Memory B cell (primary cell): ENCODE measurements at regions not wholly inside any gene's neighbourhood (a gene's known extent, or its start where the extent isn't known, plus 50 kb on each side); places are given as distances from the start of the nearest gene placed in this dataset.

Experiments used
- ATAC-seq: fragments of 150-1000 bp; cut with Tn5 transposase; 2 replicates; pipeline ENCODE4 v1.10.0; 2021; ENCODE audit warnings: low read depth, mild to moderate bottlenecking, moderate library complexity
- DNase-seq, 2 donors: peaks; one replicate each; pipeline ENCODE4 v3.0.0; 2022; ENCODE audit warnings: low spot score in 2 of 2
- H3K27ac Mint-ChIP-seq: one replicate; pipeline ENCODE4 v1.8.0; 2022; ENCODE audit warnings: mild to moderate bottlenecking, moderate library complexity, mixed read lengths
- H3K27me3 Mint-ChIP-seq: one replicate; pipeline ENCODE4 v1.8.0; 2022; ENCODE audit warnings: mixed read lengths
- H3K36me3 Mint-ChIP-seq: one replicate; pipeline ENCODE4 v1.8.0; 2022; ENCODE audit warnings: mild to moderate bottlenecking, mixed read lengths
- H3K4me1 Mint-ChIP-seq: one replicate; pipeline ENCODE4 v1.8.0; 2022; ENCODE audit warnings: mixed read lengths
- H3K4me3 Mint-ChIP-seq: one replicate; pipeline ENCODE4 v1.8.0; 2022; ENCODE audit warnings: mild to moderate bottlenecking, moderate library complexity, mixed read lengths
- H3K9me3 Mint-ChIP-seq: one replicate; pipeline ENCODE4 v1.8.0; 2022; ENCODE audit warnings: mixed read lengths

DNA sequence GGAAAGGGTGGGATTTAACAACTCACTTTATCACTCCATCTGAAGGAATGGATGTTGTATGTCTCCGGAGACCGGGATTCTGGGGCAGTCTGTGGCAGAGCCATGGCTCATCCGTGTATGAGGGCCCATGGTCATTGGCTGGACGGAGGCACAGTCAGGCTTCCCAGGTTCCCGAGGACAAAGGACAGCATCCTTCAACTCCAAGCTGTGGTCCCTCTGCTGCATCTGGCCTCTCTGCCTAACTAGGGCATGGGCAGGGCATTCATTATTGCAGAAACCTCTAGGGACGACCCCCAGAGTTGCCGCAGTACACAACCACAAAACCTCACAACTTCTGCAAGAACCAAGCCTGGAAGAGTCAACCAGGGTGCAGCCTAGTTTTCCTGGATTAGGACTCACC lies 525.2 kb downstream of the GLRX3 start:
- ATAC-seq = no peak
- no peaks in the 10 kb centered on the region for H3K36me3 Mint-ChIP-seq
- no peak for DNase-seq
- H3K4me1 Mint-ChIP-seq = no peaks in the 10 kb centered on the region
- no peak overlapping the region for H3K4me3 Mint-ChIP-seq
- peaks cover 4% of the 10 kb centered on the region for H3K9me3 Mint-ChIP-seq
- no peak overlapping the region for H3K27ac Mint-ChIP-seq
- H3K27me3 Mint-ChIP-seq = no peaks in the 10 kb centered on the region

DNA sequence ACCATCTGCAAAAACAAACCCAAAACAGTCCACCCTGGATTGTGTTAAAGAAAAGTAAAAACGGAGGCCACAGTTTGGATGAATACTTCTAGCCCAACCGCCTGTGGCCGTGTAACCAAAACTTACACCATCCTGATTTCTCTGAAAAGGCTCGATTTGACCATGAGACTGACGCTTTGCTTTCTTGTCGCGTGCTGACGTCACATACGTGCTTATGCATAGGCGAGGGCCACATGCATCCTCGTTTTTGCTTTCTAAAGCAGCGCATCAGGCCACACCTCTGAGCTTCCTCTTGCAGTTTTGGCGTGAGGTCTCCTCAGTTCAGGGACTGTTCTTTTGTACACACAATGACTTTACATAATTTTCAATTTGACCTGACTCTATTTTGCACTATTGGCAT lies 526.6 kb downstream of the GLRX3 start:
- no peak for ATAC-seq
- Mint-ChIP-seq H3K9me3 (peaks cover 4% of the 10 kb centered on the region), H3K36me3 (no peaks in the 10 kb centered on the region), H3K27me3 (no peaks in the 10 kb centered on the region), H3K4me3 (no peak overlapping the region), H3K27ac (no peak overlapping the region), H3K4me1 (no peaks in the 10 kb centered on the region)
- no peak for DNase-seq

DNA sequence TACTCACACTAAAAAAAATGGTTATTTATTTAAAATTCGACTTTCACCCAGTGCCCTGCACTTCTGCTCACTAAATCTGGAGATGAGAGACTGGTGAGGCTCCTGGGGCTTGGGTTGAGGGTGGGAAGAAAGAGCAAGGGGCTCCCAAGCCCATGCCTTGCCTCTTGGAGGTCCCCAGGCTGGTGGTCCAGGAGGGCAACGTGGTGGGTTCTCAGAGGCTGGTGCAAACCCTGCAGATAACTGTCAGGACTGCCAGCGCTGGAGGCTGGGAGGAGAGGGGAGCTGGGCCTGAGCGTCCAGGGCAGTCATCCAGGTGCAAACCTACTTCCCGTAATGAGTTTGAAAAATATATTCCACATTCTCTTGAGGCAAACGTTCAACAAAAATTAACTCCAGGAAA lies 528.3 kb downstream of the GLRX3 start:
- DNase-seq (no peak), ATAC-seq (no peak)
- no peaks in the 10 kb centered on the region for H3K36me3 Mint-ChIP-seq
- H3K4me1 Mint-ChIP-seq = no peaks in the 10 kb centered on the region
- H3K9me3 Mint-ChIP-seq = peaks cover 1% of the 10 kb centered on the region
- H3K4me3 Mint-ChIP-seq = no peak overlapping the region
- no peak overlapping the region for H3K27ac Mint-ChIP-seq
- H3K27me3 Mint-ChIP-seq = no peaks in the 10 kb centered on the region

DNA sequence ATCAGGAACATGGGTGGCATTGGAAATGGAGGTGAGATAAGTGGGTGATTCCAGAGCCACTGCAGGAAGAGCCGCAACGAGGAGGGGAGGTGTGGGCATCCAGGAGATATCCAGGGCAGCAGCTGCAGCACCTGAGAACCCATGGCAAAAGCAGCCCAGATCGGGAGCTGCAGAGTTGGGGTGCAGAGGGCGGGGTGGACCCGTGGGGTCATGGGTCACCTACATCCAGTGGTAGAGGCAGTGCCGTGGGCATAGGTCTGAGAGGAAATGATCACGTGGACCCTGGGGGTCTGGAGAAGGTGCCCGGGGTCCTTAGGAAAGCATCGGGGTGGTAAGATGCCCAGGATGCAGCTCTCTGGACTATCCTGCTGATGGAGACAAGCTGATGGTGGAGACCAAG lies 530.0 kb downstream of the GLRX3 start:
- Mint-ChIP-seq H3K4me3 (no peak overlapping the region), H3K27me3 (no peaks in the 10 kb centered on the region), H3K9me3 (peaks cover 1% of the 10 kb centered on the region), H3K27ac (no peak overlapping the region), H3K36me3 (no peaks in the 10 kb centered on the region), H3K4me1 (no peaks in the 10 kb centered on the region)
- DNase-seq = no peak
- no peak for ATAC-seq

DNA sequence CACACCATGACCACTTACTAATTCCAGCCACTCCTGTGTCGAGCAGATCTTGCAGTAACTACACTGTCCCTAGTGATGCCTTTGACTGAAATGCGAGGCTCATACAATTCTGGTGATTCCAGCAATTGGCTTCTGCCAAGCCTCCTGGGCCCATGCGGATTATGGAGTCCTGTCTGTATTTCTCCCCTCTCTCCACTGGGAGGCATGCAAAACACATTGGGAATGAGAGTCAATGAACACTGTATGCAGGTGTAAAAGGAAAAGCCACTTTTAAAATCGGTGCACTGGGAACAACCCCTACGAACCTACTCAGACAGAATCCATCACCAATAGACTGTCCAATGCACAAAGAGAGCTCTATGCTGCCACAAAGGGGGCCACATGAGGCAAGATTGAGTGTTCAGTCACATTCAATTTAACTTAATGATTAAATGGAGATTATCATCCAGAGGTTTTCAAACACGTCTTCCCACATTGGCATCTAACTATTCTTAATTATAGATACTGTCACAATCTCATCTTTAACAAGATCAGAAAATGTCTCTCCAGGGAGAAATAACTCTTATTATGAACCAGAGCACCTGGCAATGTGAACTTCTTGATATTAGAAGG lies 550.6 kb downstream of the GLRX3 start:
- DNase-seq = no peak
- Mint-ChIP-seq H3K36me3 (no peaks in the 10 kb centered on the region), H3K4me3 (no peak overlapping the region), H3K9me3 (peaks cover 3% of the 10 kb centered on the region), H3K27ac (no peak overlapping the region), H3K4me1 (no peaks in the 10 kb centered on the region), H3K27me3 (no peaks in the 10 kb centered on the region)
- no peak for ATAC-seq

DNA sequence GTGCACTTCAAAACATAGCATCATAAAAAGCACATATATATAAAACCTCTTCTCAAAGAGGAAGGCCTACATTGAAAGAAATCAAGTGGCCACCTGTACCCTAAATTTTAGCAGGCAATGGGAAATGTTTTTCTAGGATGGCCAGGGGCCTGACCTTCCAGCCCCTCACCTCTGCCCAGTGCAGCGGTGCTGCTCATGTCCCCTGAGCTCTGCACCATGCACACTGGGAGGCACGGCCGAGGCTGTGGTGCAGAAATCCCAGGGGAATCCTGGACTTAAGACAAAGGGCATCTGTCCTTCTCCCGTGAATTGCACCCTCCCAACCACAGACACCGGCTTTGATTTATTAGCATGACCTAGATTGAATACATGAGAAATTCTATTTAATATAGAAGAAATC lies 551.4 kb downstream of the GLRX3 start:
- Mint-ChIP-seq H3K4me1 (no peaks in the 10 kb centered on the region), H3K27me3 (no peaks in the 10 kb centered on the region), H3K4me3 (no peak overlapping the region), H3K27ac (no peak overlapping the region), H3K36me3 (no peaks in the 10 kb centered on the region), H3K9me3 (peaks cover 3% of the 10 kb centered on the region)
- ATAC-seq = no peak
- DNase-seq = no peak

DNA sequence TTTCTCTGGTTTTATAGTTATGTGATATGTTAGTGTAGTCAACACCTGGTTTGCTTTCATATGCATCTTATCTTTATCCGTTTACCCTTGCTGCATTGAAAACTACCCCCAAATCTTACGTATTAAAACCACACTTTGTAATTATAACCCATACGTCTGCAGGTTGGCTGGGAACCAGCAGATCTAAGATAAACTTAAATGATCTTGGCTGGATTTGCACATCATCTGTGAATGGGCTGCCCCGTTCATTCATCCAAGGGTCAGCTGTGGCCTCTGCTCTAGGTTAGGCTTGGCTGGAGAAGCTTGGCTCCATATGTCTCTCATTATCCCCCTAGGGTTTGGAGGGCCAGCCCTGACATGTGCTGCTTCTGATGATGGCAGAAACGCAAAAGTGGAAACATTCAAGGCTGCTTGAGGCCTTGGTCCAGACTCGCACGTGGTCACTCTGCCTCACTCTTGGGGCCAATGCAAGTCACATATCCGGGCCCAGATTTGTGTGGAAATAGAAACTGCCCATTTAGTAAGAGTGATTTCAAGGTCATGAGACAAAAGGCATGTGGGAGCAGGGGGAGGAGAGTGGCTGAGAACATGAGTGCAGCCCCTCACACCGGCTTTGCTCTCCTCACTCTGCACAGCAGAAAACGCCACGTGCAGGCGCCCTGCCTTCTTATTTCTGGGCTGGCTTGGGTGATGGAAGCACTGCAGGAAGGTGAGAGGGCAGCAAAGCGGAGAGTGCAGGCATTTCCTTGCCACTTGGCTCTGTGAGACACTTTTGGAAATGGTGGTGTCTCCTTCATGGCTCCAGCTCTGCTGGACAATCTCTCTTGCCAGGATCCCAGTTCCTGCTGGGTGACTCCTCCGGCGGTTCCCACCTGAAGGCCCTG lies 553.8 kb downstream of the GLRX3 start:
- no peak overlapping the region for H3K27ac Mint-ChIP-seq
- no peaks in the 10 kb centered on the region for H3K36me3 Mint-ChIP-seq
- no peaks in the 10 kb centered on the region for H3K27me3 Mint-ChIP-seq
- H3K4me3 Mint-ChIP-seq = no peak overlapping the region
- ATAC-seq = no peak
- no peaks in the 10 kb centered on the region for H3K4me1 Mint-ChIP-seq
- no peak for DNase-seq
- no peaks in the 10 kb centered on the region for H3K9me3 Mint-ChIP-seq

DNA sequence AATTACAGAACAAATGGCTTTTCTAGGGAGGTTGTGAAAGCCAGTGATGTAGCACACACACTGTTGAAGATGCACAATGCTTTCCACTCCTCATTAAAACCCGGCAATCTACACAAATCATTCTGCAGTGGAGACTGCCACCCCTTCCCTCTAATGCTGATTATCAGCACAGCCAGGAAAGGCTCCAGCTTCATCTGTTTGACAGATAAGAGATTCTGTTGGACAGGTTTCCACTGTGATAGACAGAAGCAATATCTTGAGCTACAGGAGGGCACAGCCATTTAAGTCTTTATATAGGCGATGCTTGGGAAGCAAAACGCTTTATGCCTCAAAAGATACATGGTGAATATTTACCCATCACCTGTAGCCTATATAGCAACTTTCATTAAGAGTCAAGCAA lies 555.6 kb downstream of the GLRX3 start:
- Mint-ChIP-seq H3K27me3 (no peaks in the 10 kb centered on the region), H3K4me3 (no peak overlapping the region), H3K9me3 (no peaks in the 10 kb centered on the region), H3K36me3 (no peaks in the 10 kb centered on the region), H3K27ac (no peak overlapping the region), H3K4me1 (no peaks in the 10 kb centered on the region)
- ATAC-seq = no peak
- no peak for DNase-seq

DNA sequence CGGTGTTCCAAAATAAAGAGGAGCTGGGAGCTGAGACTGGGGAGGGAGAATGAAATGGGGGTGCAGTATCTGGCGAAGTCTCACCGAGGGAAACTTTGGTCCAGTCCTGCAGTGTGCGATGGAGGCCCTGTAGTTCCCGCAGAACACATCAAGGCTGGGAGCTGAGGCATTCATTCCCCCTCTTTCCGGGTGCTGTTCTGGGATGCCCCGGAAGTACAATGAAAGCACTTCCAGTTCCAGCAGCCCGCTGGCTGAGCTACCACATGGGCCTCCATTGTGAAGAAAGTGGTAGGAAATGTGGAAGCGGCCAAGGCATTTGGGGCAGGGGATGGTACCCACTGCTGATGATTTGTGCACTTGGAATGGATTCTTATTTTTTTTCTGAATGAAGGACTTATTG lies 560.7 kb downstream of the GLRX3 start:
- peaks cover 1% of the 10 kb centered on the region for H3K9me3 Mint-ChIP-seq
- H3K36me3 Mint-ChIP-seq = no peaks in the 10 kb centered on the region
- no peak overlapping the region for H3K4me3 Mint-ChIP-seq
- ATAC-seq = no peak
- DNase-seq = no peak
- H3K4me1 Mint-ChIP-seq = no peaks in the 10 kb centered on the region
- no peaks in the 10 kb centered on the region for H3K27me3 Mint-ChIP-seq
- no peak overlapping the region for H3K27ac Mint-ChIP-seq

DNA sequence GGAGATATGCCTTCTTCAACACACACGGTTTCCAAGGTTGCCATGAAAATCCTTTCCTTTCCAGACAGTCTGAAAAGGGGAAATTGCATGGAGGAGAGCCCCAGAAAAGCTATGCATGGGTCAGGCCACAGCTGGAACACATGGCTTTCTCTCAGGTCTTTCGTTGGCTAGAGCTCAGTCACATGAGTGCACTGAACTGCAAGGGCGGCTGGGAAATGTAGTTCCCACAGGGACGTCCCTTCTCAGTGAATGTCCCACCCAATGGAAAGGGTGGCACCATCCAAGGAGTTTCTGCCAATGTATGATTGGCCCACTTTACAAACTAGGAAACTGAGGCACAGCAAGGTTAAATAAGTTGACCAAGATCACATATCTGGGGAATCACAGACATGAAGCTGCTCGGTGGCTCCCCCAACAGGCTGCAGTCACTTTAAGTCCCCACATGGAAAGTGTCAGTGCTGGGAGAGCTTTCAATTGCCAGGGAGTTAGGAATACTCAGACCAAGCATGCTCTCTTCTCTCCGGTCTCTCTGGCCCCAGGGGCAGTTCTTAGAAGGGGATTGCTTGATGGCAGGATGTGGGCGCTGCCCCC lies 571.3 kb downstream of the GLRX3 start:
- H3K9me3 Mint-ChIP-seq = peaks cover 4% of the 10 kb centered on the region
- H3K36me3 Mint-ChIP-seq = no peaks in the 10 kb centered on the region
- ATAC-seq = no peak
- no peak overlapping the region for H3K4me3 Mint-ChIP-seq
- no peaks in the 10 kb centered on the region for H3K27me3 Mint-ChIP-seq
- H3K4me1 Mint-ChIP-seq = no peaks in the 10 kb centered on the region
- no peak overlapping the region for H3K27ac Mint-ChIP-seq
- no peak for DNase-seq

DNA sequence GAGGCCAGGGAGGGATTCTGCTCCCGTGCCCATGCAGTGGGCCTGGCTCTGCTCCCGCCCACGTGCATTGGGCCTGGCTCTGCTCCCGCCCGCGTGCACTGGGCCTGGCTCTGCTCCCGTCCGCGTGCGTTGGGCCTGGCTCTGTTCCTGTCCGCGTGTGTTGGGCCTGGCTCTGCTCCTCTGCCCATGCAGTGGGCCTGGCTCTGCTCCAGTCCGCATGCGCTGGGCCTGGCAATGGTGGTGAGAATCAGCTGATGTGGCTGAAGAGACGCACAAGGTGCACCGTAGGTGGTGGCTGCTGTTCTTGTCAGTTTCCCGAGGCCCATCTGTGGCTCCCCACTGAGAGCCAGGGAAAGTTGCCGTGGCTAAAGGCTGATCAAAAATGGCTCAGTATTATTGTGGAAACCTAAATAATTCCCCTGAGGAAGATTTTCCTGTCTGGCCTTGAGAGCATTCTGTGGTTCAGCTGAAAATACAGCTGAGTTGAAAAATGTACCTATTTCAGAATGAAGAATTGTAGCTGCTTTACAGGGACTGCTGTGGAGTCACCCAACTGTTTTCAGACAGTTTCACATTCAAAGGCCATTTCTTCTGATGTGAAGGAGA lies 572.4 kb downstream of the GLRX3 start:
- DNase-seq (no peak), ATAC-seq (no peak)
- H3K27ac Mint-ChIP-seq = no peak overlapping the region
- H3K27me3 Mint-ChIP-seq = no peaks in the 10 kb centered on the region
- no peak overlapping the region for H3K4me3 Mint-ChIP-seq
- no peaks in the 10 kb centered on the region for H3K36me3 Mint-ChIP-seq
- H3K9me3 Mint-ChIP-seq = peaks cover 4% of the 10 kb centered on the region
- no peaks in the 10 kb centered on the region for H3K4me1 Mint-ChIP-seq

DNA sequence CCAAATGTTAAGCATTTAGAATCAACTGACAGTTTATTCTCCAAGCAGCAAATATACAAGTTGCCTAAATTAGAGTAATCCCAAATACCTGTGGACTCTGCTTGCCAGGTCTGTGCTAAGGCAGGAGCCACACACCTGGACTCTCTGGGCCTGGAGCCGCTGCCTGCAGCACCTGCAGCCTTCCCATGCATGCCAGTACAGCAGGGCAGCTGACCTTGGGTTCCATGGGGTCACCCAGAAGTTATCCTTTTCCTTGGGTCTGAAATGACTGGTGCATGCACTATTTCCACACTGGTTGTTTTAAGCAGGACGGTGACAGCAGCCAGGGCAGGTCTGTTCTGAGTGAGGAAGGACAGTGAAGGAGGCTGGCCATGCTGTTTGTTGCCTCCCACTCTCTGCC lies 573.2 kb downstream of the GLRX3 start:
- ATAC-seq (no peak), DNase-seq (no peak)
- no peak overlapping the region for H3K27ac Mint-ChIP-seq
- H3K9me3 Mint-ChIP-seq = peaks cover 4% of the 10 kb centered on the region
- no peaks in the 10 kb centered on the region for H3K27me3 Mint-ChIP-seq
- H3K36me3 Mint-ChIP-seq = no peaks in the 10 kb centered on the region
- no peak overlapping the region for H3K4me3 Mint-ChIP-seq
- H3K4me1 Mint-ChIP-seq = no peaks in the 10 kb centered on the region

DNA sequence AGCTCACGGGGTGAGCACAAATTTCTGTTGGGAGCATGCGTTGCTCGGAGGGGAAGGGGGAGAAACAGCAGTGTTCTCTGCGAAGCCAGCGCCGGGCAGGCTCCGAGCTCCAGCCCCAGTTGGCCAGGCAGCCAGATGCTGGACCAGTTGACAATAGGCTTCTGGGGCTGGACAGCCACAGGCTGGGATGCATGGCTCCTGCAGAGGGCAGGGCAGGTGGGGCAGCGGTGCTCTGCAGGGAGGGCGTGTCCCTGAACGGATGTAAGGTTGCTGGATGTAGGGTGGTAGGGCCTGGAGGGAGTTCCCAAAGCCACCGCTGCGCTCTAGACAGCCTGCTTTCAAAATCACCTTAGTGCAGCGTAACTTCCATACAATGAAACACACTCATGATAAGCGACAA lies 574.9 kb downstream of the GLRX3 start:
- H3K36me3 Mint-ChIP-seq = no peaks in the 10 kb centered on the region
- no peaks in the 10 kb centered on the region for H3K27me3 Mint-ChIP-seq
- H3K9me3 Mint-ChIP-seq = peaks cover 4% of the 10 kb centered on the region
- H3K4me1 Mint-ChIP-seq = no peaks in the 10 kb centered on the region
- H3K27ac Mint-ChIP-seq = no peak overlapping the region
- ATAC-seq = no peak
- DNase-seq = no peak
- H3K4me3 Mint-ChIP-seq = no peak overlapping the region

DNA sequence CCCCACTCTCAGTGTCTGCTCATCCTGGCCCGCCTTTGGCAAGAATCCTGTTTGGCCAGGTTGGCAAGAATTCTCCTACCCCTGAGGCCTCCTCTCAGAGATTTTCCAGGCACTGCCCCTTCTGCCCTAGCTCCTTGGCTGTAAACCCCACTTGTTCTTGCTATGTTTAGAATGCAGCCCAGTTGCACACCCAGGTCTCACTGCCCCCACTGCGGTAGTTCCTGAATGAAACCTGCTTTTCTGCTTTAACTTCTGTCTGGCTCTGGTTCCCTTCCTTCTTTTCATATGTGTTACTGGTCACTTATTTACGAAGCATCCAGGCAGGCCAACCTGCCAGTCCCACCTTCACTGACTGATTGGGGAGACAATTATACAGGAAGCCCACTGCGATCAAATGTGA lies 576.9 kb downstream of the GLRX3 start:
- H3K27ac Mint-ChIP-seq = no peak overlapping the region
- H3K27me3 Mint-ChIP-seq = no peaks in the 10 kb centered on the region
- no peaks in the 10 kb centered on the region for H3K4me1 Mint-ChIP-seq
- H3K36me3 Mint-ChIP-seq = no peaks in the 10 kb centered on the region
- DNase-seq (no peak), ATAC-seq (no peak)
- peaks cover 3% of the 10 kb centered on the region for H3K9me3 Mint-ChIP-seq
- H3K4me3 Mint-ChIP-seq = no peak overlapping the region
